IMR-90 (cell line): ENCODE measurements at regions not wholly inside any gene's neighbourhood (a gene's known extent, or its start where the extent isn't known, plus 50 kb on each side); places are given as distances from the start of the nearest gene placed in this dataset.

Experiments
- ATAC-seq: fragments of 200-7000 bp; cut with Tn5 transposase; 2 replicates; pipeline ENCODE4 v1.9.1; 2020; ENCODE audit warnings: low read depth, mild to moderate bottlenecking, moderate library complexity
- BruUV-seq: library from RNA; stranded (reverse); fragments of 400-500 nt; replicated peaks from 2 replicates; lab custom pipeline; 2021; lab: Mats Ljungman, UMichigan
- CTCF ChIA-PET: fragments of 300-600 bp; formaldehyde crosslinking; extraction: SDS; loops from one replicate; lab custom pipeline; 2021; ENCODE audit warnings: antibody characterized with exemption; lab: Yijun Ruan, JAX
- POLR2A ChIA-PET: fragments of 300-600 bp; sonication (Branson Sonifier 250); formaldehyde crosslinking; loops from one replicate; lab custom pipeline; 2022; ENCODE audit warnings: antibody characterized with exemption; ENCODE audit not compliant: unreplicated experiment; lab: Charles Lee
- DNase-seq: peaks from one replicate; pipeline ENCODE4 v3.0.0; 2013
- H2AFZ ChIP-seq: replicated peaks from 2 replicates; pipeline ENCODE3; 2013; ENCODE audit warnings: low read length, mild to moderate bottlenecking; ENCODE audit not compliant: poor library complexity
- H2AK5ac ChIP-seq: 2 replicates; pipeline ENCODE4 v1.6.1; 2013; ENCODE audit warnings: low read depth, low read length, inconsistent platforms
- H2AK9ac ChIP-seq: replicated peaks from 2 replicates; pipeline ENCODE3; 2013; ENCODE audit warnings: mild to moderate bottlenecking, low read depth, low read length, moderate library complexity; ENCODE audit not compliant: poor library complexity
- H2BK120ac ChIP-seq: 2 replicates; pipeline ENCODE4 v1.6.1; 2013; ENCODE audit warnings: low read depth, low read length, inconsistent platforms
- H2BK15ac ChIP-seq: 3 replicates; pipeline ENCODE4 v1.6.1; 2013; ENCODE audit warnings: low read depth, low read length, inconsistent platforms
- H2BK20ac ChIP-seq: 2 replicates; pipeline ENCODE4 v1.6.1; 2013; ENCODE audit warnings: low read depth, mild to moderate bottlenecking, inconsistent platforms, low read length, moderate library complexity
- H2BK5ac ChIP-seq: 2 replicates; pipeline ENCODE4 v1.6.1; 2013; ENCODE audit warnings: mild to moderate bottlenecking, low read depth, low read length, inconsistent platforms; ENCODE audit not compliant: poor library complexity, severe bottlenecking
- H3K14ac ChIP-seq: replicated peaks from 2 replicates; pipeline ENCODE4 v1.6.1; 2013; ENCODE audit warnings: low read depth, low read length, inconsistent platforms
- H3K18ac ChIP-seq: 2 replicates; pipeline ENCODE4 v1.6.1; 2013; ENCODE audit warnings: low read depth, low read length, control low read depth
- H3K23ac ChIP-seq: 2 replicates; pipeline ENCODE4 v1.6.1; 2013; ENCODE audit warnings: low read depth, low read length, inconsistent platforms
- H3K27ac ChIP-seq: 2 replicates; pipeline ENCODE4 v1.5.1; 2013; ENCODE audit warnings: mild to moderate bottlenecking, control low read depth, low read length; ENCODE audit not compliant: insufficient read depth
- H3K27me3 ChIP-seq: 2 replicates; pipeline ENCODE4 v1.6.1; 2013; ENCODE audit warnings: low read length; ENCODE audit not compliant: control insufficient read depth, insufficient read depth
- H3K36me3 ChIP-seq: 2 replicates; pipeline ENCODE4 v1.6.1; 2013; ENCODE audit warnings: low read length, mixed read lengths; ENCODE audit not compliant: control insufficient read depth, insufficient read depth
- H3K4ac ChIP-seq: 2 replicates; pipeline ENCODE4 v1.6.1; 2013; ENCODE audit warnings: low read depth, low read length, inconsistent platforms
- H3K4me1 ChIP-seq: 2 replicates; pipeline ENCODE4 v1.6.1; 2013; ENCODE audit warnings: low read length, mixed read lengths; ENCODE audit not compliant: control insufficient read depth, insufficient read depth
- H3K4me2 ChIP-seq: 2 replicates; pipeline ENCODE4 v1.6.1; 2013; ENCODE audit warnings: low read depth, mild to moderate bottlenecking, control low read depth, low read length, moderate library complexity
- H3K4me3 ChIP-seq: 2 replicates; pipeline ENCODE4 v1.5.1; 2013; ENCODE audit warnings: low read depth, mild to moderate bottlenecking, control low read depth, low read length, moderate library complexity; ENCODE audit not compliant: insufficient read depth
- H3K56ac ChIP-seq: 2 replicates; pipeline ENCODE4 v1.6.1; 2013; ENCODE audit warnings: low read length, inconsistent platforms; ENCODE audit not compliant: insufficient read depth; ENCODE audit errors: extremely low read depth
- H3K79me1 ChIP-seq, 2 experiments: 2 replicates each; pipeline ENCODE4 v1.6.1; 2013; ENCODE audit warnings: low read length in 2 of 2, inconsistent platforms in 1 of 2, low read depth in 1 of 2
- H3K9ac ChIP-seq: 2 replicates; pipeline ENCODE4 v1.6.1; 2013; ENCODE audit warnings: low read depth, low read length, control low read depth
- H3K9me1 ChIP-seq: 2 replicates; pipeline ENCODE4 v1.6.1; 2013; ENCODE audit warnings: low read length, inconsistent platforms; ENCODE audit not compliant: insufficient read depth
- H3K9me3 ChIP-seq: 2 replicates; pipeline ENCODE4 v1.6.1; 2013; ENCODE audit warnings: low read length; ENCODE audit not compliant: control insufficient read depth, insufficient read depth
- H4K20me1 ChIP-seq: 2 replicates; pipeline ENCODE4 v1.6.1; 2013; ENCODE audit warnings: low read length, inconsistent platforms; ENCODE audit not compliant: insufficient read depth
- H4K5ac ChIP-seq: 2 replicates; pipeline ENCODE4 v1.6.1; 2013; ENCODE audit warnings: mild to moderate bottlenecking, low read depth, low read length, control low read depth
- H4K8ac ChIP-seq, 2 experiments: 2 replicates each; pipeline ENCODE4 v1.6.1; 2013; ENCODE audit warnings: low read depth in 2 of 2, low read length in 2 of 2, control low read depth in 1 of 2, inconsistent platforms in 1 of 2
- H4K91ac ChIP-seq: 2 replicates; pipeline ENCODE4 v1.6.1; 2013; ENCODE audit warnings: low read depth, low read length, inconsistent platforms; ENCODE audit not compliant: insufficient read depth
- BHLHE40 ChIP-seq: fragments of 150-350 bp; IDR thresholded peaks from 2 replicates; pipeline ENCODE4 v1.6.1; 2016; ENCODE audit warnings: mild to moderate bottlenecking, low read depth, low read length
- CEBPB ChIP-seq: IDR thresholded peaks from 2 replicates; pipeline ENCODE4 v1.6.1; 2012; ENCODE audit warnings: low read depth, low read length, improper control_type of control experiment
- CHD1 ChIP-seq: IDR thresholded peaks from 2 replicates; pipeline ENCODE4 v1.6.1; 2012; ENCODE audit warnings: low read depth, low read length, improper control_type of control experiment
- CTCF ChIP-seq: conservative IDR thresholded peaks from 2 replicates; pipeline ENCODE4 v1.5.1; 2012; ENCODE audit warnings: mild to moderate bottlenecking, low read depth, low read length, improper control_type of control experiment
- FOS ChIP-seq: fragments of 150-350 bp; IDR thresholded peaks from 2 replicates; pipeline ENCODE4 v1.6.1; 2016; ENCODE audit warnings: low read depth, low read length
- MAFK ChIP-seq: IDR thresholded peaks from 2 replicates; pipeline ENCODE4 v1.6.1; 2012; ENCODE audit warnings: low read depth, low read length, improper control_type of control experiment
- MAZ ChIP-seq: IDR thresholded peaks from 2 replicates; pipeline ENCODE4 v1.6.1; 2012; ENCODE audit warnings: low read depth, mild to moderate bottlenecking, low read length, improper control_type of control experiment, moderate library complexity, borderline replicate concordance
- MXI1 ChIP-seq: IDR thresholded peaks from 2 replicates; pipeline ENCODE4 v1.6.1; 2012; ENCODE audit warnings: low read depth, mild to moderate bottlenecking, low read length, moderate library complexity, borderline replicate concordance
- NFE2L2 ChIP-seq: fragments of 150-350 bp; IDR thresholded peaks from 2 replicates; pipeline ENCODE4 v1.6.1; 2016; ENCODE audit warnings: low read depth, mild to moderate bottlenecking, low read length
- POLR2A ChIP-seq: IDR thresholded peaks from 2 replicates; pipeline ENCODE4 v1.6.1; 2012; ENCODE audit warnings: mild to moderate bottlenecking, low read depth, low read length
- RAD21 ChIP-seq: IDR thresholded peaks from 2 replicates; pipeline ENCODE4 v1.6.1; 2012; ENCODE audit warnings: low read length, improper control_type of control experiment
- RCOR1 ChIP-seq: IDR thresholded peaks from 2 replicates; pipeline ENCODE4 v1.6.1; 2012; ENCODE audit warnings: mild to moderate bottlenecking, low read length, improper control_type of control experiment; ENCODE audit not compliant: insufficient replicate concordance
- RFX5 ChIP-seq: IDR thresholded peaks from 2 replicates; pipeline ENCODE4 v1.8.0; 2012; ENCODE audit warnings: low read depth, mild to moderate bottlenecking, low read length, moderate library complexity
- SMC3 ChIP-seq: fragments of 150-350 bp; IDR thresholded peaks from 2 replicates; pipeline ENCODE4 v1.6.1; 2016; ENCODE audit warnings: low read depth, mild to moderate bottlenecking, antibody characterized with exemption, low read length, moderate library complexity
- WGBS, 2 experiments: methylation state at CpG; one replicate each; pipeline versions ENCODE4 v1.1.5 to v1.1.7; 2013; ENCODE audit warnings: missing lambda C conversion rate in 2 of 2; ENCODE audit not compliant: insufficient read length in 1 of 2; ENCODE audit errors: extremely low coverage in 2 of 2; 5-methylcytosine and 5-hydroxymethylcytosine counted together
- dilution Hi-C: fragments of 300-500 bp; cut with HindIII; formaldehyde crosslinking; loops from one replicate; pipeline ENCODE4 v1.14.3; 2018; ENCODE audit warnings: low sequenced_read_pairs; ENCODE audit not compliant: unreplicated experiment
- in situ Hi-C: fragments of 300-500 bp; cut with MboI; formaldehyde crosslinking; loops from 3 replicates; pipeline ENCODE4 v1.14.3; 2019; ENCODE audit warnings: low sequenced_read_pairs, inconsistent platforms, mixed read lengths
- intact Hi-C: fragments of 100-400 bp; cut with micrococcal nuclease; formaldehyde crosslinking; loops from 2 replicates; pipeline ENCODE4 v1.10.0; 2022
- TF ChIP-seq, protein P1 (sequence below): fragments of 150-350 bp; IDR thresholded peaks from 2 replicates; pipeline ENCODE4 v1.6.1; 2017; ENCODE audit warnings: mild to moderate bottlenecking, antibody characterized with exemption, low read length, low read depth
- TF ChIP-seq, protein P2 (sequence below): fragments of 150-350 bp; IDR thresholded peaks from 2 replicates; pipeline ENCODE4 v1.6.1; 2016; ENCODE audit warnings: low read depth, mild to moderate bottlenecking, low read length, moderate library complexity, borderline replicate concordance

DNA sequence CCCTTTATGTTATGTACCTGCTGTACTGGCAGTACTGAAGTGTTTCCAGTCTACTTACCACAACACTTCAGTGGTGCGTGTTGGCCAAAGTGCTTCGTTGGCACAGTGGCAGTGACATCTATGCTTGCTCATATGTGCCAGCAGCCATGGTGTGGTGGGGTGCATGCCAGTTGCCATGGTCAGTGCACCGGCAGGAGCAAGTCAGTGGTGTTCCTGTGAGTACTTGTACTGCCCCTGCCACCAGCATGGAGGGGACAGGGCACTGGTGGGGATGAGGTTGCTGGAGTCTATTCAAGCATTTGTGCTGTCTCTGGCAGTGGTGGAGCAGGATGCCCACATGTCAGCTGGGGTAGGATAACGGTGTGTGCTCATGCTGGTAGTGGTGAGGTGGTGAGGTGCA, 800.0 kb downstream of the TRHDE start:
- no peak overlapping the region for H4K8ac ChIP-seq
- H2BK120ac ChIP-seq: no peak overlapping the region
- H3K36me3 ChIP-seq: no peaks in the 10 kb centered on the region
- no peak overlapping the region for H4K91ac ChIP-seq
- dilution Hi-C loops: no loop called here
- no peak for ATAC-seq
- in situ Hi-C loops: no loop called here
- no peak overlapping the region for H2BK15ac ChIP-seq
- H3K4ac ChIP-seq: no peak overlapping the region
- H4K20me1 ChIP-seq: no peaks in the 10 kb centered on the region
- no peak overlapping the region for H3K23ac ChIP-seq
- no peak overlapping the region for H2AK9ac ChIP-seq
- POLR2A ChIA-PET: no interaction called here
- no peaks in the 10 kb centered on the region for H3K79me1 ChIP-seq
- peaks cover 32% of the 10 kb centered on the region for H3K9me3 ChIP-seq
- no peak overlapping the region for H3K18ac ChIP-seq
- no peak overlapping the region for H3K9ac ChIP-seq
- H3K27me3 ChIP-seq: no peaks in the 10 kb centered on the region
- no peaks in the 10 kb centered on the region for H3K4me1 ChIP-seq
- DNase-seq: no peak
- 30% methylated on average over 2 of the region's 4 CpGs; no CpG with 5 or more reads in 1 of the 2 experiments for WGBS, 2 experiments
- no TSS peak for BruUV-seq
- TF ChIP-seq MXI1 (no peak), MAFK (no peak), CHD1 (no peak), CEBPB (no peak), NFE2L2 (no peak), RCOR1 (no peak), POLR2A (no peak), FOS (no peak), SMC3 (no peak), CTCF (no peak), MAZ (no peak), BHLHE40 (no peak), RAD21 (no peak), RFX5 (no peak)
- TF ChIP-seq, protein P1, sequence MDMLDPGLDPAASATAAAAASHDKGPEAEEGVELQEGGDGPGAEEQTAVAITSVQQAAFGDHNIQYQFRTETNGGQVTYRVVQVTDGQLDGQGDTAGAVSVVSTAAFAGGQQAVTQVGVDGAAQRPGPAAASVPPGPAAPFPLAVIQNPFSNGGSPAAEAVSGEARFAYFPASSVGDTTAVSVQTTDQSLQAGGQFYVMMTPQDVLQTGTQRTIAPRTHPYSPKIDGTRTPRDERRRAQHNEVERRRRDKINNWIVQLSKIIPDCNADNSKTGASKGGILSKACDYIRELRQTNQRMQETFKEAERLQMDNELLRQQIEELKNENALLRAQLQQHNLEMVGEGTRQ: no peak
- TF ChIP-seq, protein P2, sequence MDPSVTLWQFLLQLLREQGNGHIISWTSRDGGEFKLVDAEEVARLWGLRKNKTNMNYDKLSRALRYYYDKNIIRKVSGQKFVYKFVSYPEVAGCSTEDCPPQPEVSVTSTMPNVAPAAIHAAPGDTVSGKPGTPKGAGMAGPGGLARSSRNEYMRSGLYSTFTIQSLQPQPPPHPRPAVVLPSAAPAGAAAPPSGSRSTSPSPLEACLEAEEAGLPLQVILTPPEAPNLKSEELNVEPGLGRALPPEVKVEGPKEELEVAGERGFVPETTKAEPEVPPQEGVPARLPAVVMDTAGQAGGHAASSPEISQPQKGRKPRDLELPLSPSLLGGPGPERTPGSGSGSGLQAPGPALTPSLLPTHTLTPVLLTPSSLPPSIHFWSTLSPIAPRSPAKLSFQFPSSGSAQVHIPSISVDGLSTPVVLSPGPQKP: no peak
- H2AK5ac ChIP-seq: no peak overlapping the region
- CTCF ChIA-PET: no interaction called here
- no peak overlapping the region for H2BK5ac ChIP-seq
- H3K4me2 ChIP-seq: no peak overlapping the region
- no peak overlapping the region for H3K27ac ChIP-seq
- H2AFZ ChIP-seq: no peak overlapping the region
- H3K56ac ChIP-seq: no peak overlapping the region
- H3K14ac ChIP-seq: no peak overlapping the region
- no peak overlapping the region for H4K5ac ChIP-seq
- intact Hi-C loops: no loop called here
- H3K4me3 ChIP-seq: no peak overlapping the region
- no peak overlapping the region for H2BK20ac ChIP-seq
- no peaks in the 10 kb centered on the region for H3K9me1 ChIP-seq
